ENCODE measurements at regions not wholly inside any gene's neighbourhood (a gene's known extent, or its start where the extent isn't known, plus 50 kb on each side); places are given as distances from the start of the nearest gene placed in this dataset.
"Not testable (repeated sequence)": the region's sequence is repeated elsewhere in the genome, so short reads cannot be mapped to it uniquely, and the experiment has no call there.

GRCh38 chr7:53495181-53495580, 459.7 kb downstream of the POM121L12 start:
- not testable (repeated sequence) for TF ChIP-seq CTCF (conservative IDR thresholded peaks at IDR 0.05 in 1 of 2, IDR thresholded peaks at IDR 0.05 in 1 of 2; ENCODE audit: extremely low read depth in 1 of 2, insufficient read depth in 1 of 2, low read depth in 1 of 2, low read length in 2 of 2); EZH2 (IDR thresholded peaks at IDR 0.05; ENCODE audit: borderline replicate concordance, low read length)

All from mammary epithelial cell (primary cell).